Uterus (tissue), 2 donors: ENCODE measurements at regions not wholly inside any gene's neighbourhood (a gene's known extent, or its start where the extent isn't known, plus 50 kb on each side); places are given as distances from the start of the nearest gene placed in this dataset.

Source experiments
- POLR2A ChIP-seq, 2 donors: fragments of 450-650 bp; IDR thresholded peaks; one replicate each; pipeline ENCODE4 v1.6.1; 2016; ENCODE audit warnings: antibody characterized with exemption in 2 of 2, mild to moderate bottlenecking in 1 of 2, moderate library complexity in 1 of 2
- TF ChIP-seq, protein P1 (sequence below), 4 experiments: fragments of 200-600 bp in 2 of 4; fragments of 450-650 bp in 2 of 4; sonication (generic) in 2 of 4; IDR thresholded peaks; one replicate each; pipeline ENCODE4 v1.5.1; 2016 to 2019; ENCODE audit warnings: antibody characterized with exemption in 4 of 4, mild to moderate bottlenecking in 2 of 4, moderate library complexity in 1 of 4

DNA sequence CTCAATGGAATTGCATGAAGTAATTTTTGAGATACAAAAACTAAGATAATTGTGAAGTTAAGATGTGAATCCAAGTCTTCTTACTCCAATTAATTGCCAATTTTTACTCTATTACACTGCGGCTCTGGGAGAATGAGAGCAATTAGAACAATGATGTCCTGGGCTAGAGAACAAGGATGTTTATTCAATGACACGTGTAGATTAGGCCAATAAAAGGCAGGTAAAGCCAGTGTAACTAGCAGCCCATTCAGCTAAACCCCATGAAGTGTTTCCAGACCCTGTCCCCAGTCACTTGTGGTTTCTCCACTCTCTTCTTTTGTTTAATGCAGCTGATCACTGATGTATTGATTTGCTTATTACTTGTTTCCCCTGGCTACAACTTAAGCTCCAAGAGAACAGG is 381.1 kb upstream of the ARHGEF26 start:
- TF ChIP-seq, protein P1, sequence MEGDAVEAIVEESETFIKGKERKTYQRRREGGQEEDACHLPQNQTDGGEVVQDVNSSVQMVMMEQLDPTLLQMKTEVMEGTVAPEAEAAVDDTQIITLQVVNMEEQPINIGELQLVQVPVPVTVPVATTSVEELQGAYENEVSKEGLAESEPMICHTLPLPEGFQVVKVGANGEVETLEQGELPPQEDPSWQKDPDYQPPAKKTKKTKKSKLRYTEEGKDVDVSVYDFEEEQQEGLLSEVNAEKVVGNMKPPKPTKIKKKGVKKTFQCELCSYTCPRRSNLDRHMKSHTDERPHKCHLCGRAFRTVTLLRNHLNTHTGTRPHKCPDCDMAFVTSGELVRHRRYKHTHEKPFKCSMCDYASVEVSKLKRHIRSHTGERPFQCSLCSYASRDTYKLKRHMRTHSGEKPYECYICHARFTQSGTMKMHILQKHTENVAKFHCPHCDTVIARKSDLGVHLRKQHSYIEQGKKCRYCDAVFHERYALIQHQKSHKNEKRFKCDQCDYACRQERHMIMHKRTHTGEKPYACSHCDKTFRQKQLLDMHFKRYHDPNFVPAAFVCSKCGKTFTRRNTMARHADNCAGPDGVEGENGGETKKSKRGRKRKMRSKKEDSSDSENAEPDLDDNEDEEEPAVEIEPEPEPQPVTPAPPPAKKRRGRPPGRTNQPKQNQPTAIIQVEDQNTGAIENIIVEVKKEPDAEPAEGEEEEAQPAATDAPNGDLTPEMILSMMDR (IDR thresholded peaks at IDR 0.05), result no peak
- TF ChIP-seq POLR2A (IDR thresholded peaks at IDR 0.05), result no peak
